ENCODE measurements at regions not wholly inside any gene's neighbourhood (a gene's known extent, or its start where the extent isn't known, plus 50 kb on each side); places are given as distances from the start of the nearest gene placed in this dataset.

DNA sequence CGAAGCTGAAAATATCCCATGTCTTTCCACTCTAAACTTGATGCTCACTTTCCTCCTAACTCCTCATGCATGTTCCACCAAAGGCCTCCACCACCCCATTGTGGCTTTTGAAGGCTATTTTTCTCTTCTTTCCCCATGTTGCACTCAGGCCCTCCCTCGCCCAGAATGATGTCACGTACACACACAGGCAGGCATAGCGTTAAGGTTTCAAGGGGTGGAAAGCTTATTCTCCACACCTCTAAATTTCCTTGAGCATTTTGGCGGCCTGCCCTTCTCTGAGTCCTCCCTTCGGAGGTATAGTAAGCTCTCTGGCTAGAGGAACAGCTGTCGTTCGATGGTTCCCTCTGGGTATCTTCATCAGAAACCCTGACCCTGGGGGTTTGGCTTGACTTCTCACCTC is 673.5 kb downstream of the ACTL7B start:
- TF ChIP-seq, protein P1, sequence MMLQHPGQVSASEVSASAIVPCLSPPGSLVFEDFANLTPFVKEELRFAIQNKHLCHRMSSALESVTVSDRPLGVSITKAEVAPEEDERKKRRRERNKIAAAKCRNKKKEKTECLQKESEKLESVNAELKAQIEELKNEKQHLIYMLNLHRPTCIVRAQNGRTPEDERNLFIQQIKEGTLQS (IDR thresholded peaks at IDR 0.05) = no peak
- TF ChIP-seq GABPA (IDR thresholded peaks at IDR 0.05 in 1 of 2, conservative IDR thresholded peaks at IDR 0.05 in 1 of 2) (no peak), JUND (IDR thresholded peaks at IDR 0.05) (no peak), TAF1 (conservative IDR thresholded peaks at IDR 0.05) (no peak)
- TF ChIP-seq, protein P2, sequence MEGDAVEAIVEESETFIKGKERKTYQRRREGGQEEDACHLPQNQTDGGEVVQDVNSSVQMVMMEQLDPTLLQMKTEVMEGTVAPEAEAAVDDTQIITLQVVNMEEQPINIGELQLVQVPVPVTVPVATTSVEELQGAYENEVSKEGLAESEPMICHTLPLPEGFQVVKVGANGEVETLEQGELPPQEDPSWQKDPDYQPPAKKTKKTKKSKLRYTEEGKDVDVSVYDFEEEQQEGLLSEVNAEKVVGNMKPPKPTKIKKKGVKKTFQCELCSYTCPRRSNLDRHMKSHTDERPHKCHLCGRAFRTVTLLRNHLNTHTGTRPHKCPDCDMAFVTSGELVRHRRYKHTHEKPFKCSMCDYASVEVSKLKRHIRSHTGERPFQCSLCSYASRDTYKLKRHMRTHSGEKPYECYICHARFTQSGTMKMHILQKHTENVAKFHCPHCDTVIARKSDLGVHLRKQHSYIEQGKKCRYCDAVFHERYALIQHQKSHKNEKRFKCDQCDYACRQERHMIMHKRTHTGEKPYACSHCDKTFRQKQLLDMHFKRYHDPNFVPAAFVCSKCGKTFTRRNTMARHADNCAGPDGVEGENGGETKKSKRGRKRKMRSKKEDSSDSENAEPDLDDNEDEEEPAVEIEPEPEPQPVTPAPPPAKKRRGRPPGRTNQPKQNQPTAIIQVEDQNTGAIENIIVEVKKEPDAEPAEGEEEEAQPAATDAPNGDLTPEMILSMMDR (IDR thresholded peaks at IDR 0.05; ENCODE audit: low read depth, low read length, missing input control) = no peak
- TF ChIP-seq, protein P3, sequence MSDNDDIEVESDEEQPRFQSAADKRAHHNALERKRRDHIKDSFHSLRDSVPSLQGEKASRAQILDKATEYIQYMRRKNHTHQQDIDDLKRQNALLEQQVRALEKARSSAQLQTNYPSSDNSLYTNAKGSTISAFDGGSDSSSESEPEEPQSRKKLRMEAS (IDR thresholded peaks at IDR 0.05) = no peak
